Spleen (tissue), 7 donors: ENCODE measurements at regions not wholly inside any gene's neighbourhood (a gene's known extent, or its start where the extent isn't known, plus 50 kb on each side); places are given as distances from the start of the nearest gene placed in this dataset.

Experiments used
- CTCF ChIP-seq, 11 experiments: fragments of 200-600 bp in 7 of 11; fragments of 450-650 bp in 4 of 11; sonication (generic) in 4 of 11; IDR thresholded peaks in 8 of 11; conservative IDR thresholded peaks in 3 of 11; 1 replicate in 7 of 11; 2 replicates in 4 of 11; pipeline versions ENCODE4 v1.4.0 to v1.8.0; 2016 to 2021; ENCODE audit warnings: antibody characterized with exemption in 11 of 11, inconsistent platforms in 4 of 11, mild to moderate bottlenecking in 1 of 11
- POLR2AphosphoS5 ChIP-seq, 3 donors: sonication (generic); formaldehyde crosslinking; IDR thresholded peaks; one replicate each; pipeline ENCODE4 v1.5.1; 2017; ENCODE audit warnings: antibody characterized with exemption in 3 of 3
- donor health status: DM: no; HTN: no; CAD: no; lungs with moderate emphysema.
- donor health status: DM: no; HTN: no; CAD: no.
- donor health status: DM: no; HTN: no; CAD: no.

- TF ChIP-seq POLR2AphosphoS5 (IDR thresholded peaks at IDR 0.05) = no peak
- no peak for TF ChIP-seq CTCF (IDR thresholded peaks at IDR 0.05 in 8 of 11, conservative IDR thresholded peaks at IDR 0.05 in 3 of 11)
Observed at GRCh38 chr13:53238261-53238660, 209.6 kb downstream of the OLFM4 start.
